ENCODE measurements at regions not wholly inside any gene's neighbourhood (a gene's known extent, or its start where the extent isn't known, plus 50 kb on each side); places are given as distances from the start of the nearest gene placed in this dataset.
"Not testable (repeated sequence)": the region's sequence is repeated elsewhere in the genome, so short reads cannot be mapped to it uniquely, and the experiment has no call there.

DNA sequence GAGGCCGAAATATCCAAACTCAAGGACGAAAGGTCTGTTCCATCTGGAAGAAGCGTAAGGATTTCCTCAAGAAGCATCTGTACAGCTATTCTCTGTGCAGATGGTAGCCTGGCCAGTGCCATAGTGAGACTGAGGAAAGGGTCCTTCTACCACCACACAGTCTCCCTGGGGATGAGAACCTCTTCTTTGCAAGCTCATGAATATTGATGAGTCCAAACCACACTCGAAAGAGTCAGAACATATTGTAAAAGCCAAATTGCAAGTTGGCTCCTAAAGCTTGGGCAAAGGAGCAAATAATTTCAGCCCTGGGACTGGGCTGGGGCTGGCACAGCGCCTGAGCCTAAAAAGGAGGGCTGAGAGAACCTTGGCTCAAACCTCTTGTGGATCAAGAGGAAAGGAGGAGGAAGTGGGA lies 66.1 kb upstream of the PIP4K2A start:
- no peaks in the 10 kb centered on the region for H3K9me3 ChIP-seq
- H3K27ac ChIP-seq: no peak overlapping the region
- no peaks in the 10 kb centered on the region for H3K4me1 ChIP-seq
- no peak for TF ChIP-seq POLR2A (IDR thresholded peaks at IDR 0.05)
- TF ChIP-seq, protein P1, sequence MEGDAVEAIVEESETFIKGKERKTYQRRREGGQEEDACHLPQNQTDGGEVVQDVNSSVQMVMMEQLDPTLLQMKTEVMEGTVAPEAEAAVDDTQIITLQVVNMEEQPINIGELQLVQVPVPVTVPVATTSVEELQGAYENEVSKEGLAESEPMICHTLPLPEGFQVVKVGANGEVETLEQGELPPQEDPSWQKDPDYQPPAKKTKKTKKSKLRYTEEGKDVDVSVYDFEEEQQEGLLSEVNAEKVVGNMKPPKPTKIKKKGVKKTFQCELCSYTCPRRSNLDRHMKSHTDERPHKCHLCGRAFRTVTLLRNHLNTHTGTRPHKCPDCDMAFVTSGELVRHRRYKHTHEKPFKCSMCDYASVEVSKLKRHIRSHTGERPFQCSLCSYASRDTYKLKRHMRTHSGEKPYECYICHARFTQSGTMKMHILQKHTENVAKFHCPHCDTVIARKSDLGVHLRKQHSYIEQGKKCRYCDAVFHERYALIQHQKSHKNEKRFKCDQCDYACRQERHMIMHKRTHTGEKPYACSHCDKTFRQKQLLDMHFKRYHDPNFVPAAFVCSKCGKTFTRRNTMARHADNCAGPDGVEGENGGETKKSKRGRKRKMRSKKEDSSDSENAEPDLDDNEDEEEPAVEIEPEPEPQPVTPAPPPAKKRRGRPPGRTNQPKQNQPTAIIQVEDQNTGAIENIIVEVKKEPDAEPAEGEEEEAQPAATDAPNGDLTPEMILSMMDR (IDR thresholded peaks at IDR 0.05): no peak
- H3K36me3 ChIP-seq: no peaks in the 10 kb centered on the region
- H3K4me3 ChIP-seq: no peak overlapping the region
- no peaks in the 10 kb centered on the region for H3K27me3 ChIP-seq
- DNase-seq: no peak
- intact Hi-C loops (cut with DNase I; ENCODE audit: low total_unique reads): no loop called here

DNA sequence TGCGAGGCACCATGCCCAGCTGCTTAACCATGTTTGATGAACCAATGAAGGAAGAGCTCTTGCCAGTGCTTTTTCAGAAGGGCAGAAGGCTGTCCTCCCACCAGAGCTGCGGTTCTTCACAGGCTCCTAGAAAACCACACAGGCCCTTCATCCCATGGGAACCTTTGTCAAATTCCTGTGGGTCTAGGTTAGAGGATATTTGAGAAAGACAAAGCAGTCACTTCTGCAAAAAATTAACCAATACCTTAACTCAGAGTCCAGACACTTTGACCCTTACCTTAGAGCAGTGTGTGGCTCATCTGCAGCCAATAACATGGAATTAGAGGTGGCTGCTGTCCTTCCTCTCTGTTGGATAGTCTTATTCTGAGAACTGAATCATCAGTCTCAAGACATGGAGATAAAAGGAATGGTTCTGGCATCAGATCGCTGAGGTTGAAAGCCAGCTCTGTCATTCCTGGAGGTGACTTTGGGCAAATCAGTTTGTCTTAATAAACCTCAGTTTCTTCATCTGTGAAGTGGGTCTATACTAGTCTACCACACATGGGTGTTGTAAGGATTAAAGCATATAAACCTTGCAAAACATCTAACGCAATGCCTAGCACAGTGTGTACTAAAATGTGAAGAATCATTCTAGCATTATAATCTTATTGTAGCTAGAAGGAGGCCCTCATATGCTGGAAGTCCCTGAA lies 65.1 kb upstream of the PIP4K2A start:
- Histone ChIP-seq H3K27ac (no peak overlapping the region), H3K4me1 (no peaks in the 10 kb centered on the region), H3K36me3 (no peaks in the 10 kb centered on the region), H3K4me3 (no peak overlapping the region), H3K27me3 (no peaks in the 10 kb centered on the region), H3K9me3 (no peaks in the 10 kb centered on the region)
- DNase-seq: no peak
- intact Hi-C loops (cut with DNase I; ENCODE audit: low total_unique reads): no loop called here
- TF ChIP-seq, protein P1 (IDR thresholded peaks at IDR 0.05): no peak
- no peak for TF ChIP-seq POLR2A (IDR thresholded peaks at IDR 0.05)

DNA sequence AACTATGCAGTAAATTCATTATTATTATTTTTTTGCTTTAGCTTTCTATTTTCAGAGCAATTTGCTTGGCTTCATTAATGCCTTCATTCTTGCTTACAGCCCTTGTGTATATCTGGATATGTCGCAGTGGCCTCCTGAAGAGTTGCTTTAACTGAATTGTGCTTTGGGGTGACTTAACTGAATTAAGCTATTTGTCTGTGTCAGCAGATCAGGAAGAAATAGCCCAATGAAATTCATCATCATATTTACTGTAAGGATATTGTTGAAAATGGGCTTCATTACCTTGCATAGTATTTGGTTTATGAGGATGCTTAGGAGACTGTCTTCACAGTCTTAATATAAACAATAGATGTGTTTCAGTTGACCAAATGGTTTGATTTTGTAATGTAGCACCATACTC lies 59.7 kb upstream of the PIP4K2A start:
- intact Hi-C loops (cut with DNase I; ENCODE audit: low total_unique reads): no loop called here
- H3K36me3 ChIP-seq: no peaks in the 10 kb centered on the region
- H3K27ac ChIP-seq: no peak overlapping the region
- no peaks in the 10 kb centered on the region for H3K27me3 ChIP-seq
- TF ChIP-seq, protein P1 (IDR thresholded peaks at IDR 0.05): no peak
- no peak for TF ChIP-seq POLR2A (IDR thresholded peaks at IDR 0.05)
- DNase-seq: no peak
- no peaks in the 10 kb centered on the region for H3K9me3 ChIP-seq
- no peaks in the 10 kb centered on the region for H3K4me1 ChIP-seq
- H3K4me3 ChIP-seq: no peak overlapping the region

DNA sequence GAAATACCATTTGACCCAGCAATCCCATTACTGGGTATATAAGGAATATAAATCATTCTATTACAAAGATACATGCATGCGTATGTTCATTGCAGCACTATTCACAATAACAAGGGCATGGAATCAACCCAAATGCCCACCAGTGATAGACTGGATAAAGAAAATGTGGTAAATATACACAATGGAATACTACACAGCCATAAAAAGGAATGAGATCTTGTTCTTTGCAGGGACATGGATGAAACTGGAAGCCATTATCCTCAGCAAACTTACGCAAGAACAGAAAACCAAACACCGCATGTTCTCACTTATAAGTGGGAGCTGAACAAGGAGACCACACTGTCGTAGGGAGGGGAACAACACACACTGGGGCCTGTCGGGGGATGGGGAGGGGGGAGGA lies 57.3 kb upstream of the PIP4K2A start:
- H3K4me3 ChIP-seq; intact Hi-C loops (cut with DNase I; ENCODE audit: low total_unique reads); DNase-seq; H3K4me1 ChIP-seq; H3K27me3 ChIP-seq; H3K9me3 ChIP-seq; H3K27ac ChIP-seq; H3K36me3 ChIP-seq: not testable (repeated sequence)

DNA sequence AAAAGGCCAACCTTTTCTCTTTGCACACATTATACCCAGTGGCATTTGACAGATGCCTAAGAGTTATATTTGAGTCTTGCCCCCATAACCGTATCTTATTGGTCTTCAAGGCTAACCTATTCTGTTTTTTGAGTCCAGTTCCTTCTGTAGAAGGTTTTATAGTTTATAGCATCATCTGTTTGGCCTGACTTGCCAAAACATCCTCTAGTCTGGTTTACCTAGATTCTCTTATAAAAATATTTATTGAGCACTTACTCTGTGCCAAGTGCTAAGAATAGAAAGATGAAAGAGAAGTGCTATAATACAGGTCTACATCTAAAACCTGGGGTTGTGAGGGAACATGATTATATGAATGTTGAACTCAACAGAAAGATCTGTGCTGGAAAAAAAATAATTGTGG lies 55.9 kb upstream of the PIP4K2A start:
- H3K9me3 ChIP-seq: no peaks in the 10 kb centered on the region
- intact Hi-C loops (cut with DNase I; ENCODE audit: low total_unique reads): no loop called here
- no peak for DNase-seq
- no peaks in the 10 kb centered on the region for H3K27me3 ChIP-seq
- TF ChIP-seq, protein P1 (IDR thresholded peaks at IDR 0.05): no peak
- no peak for TF ChIP-seq POLR2A (IDR thresholded peaks at IDR 0.05)
- no peaks in the 10 kb centered on the region for H3K36me3 ChIP-seq
- no peak overlapping the region for H3K27ac ChIP-seq
- no peak overlapping the region for H3K4me3 ChIP-seq
- H3K4me1 ChIP-seq: no peaks in the 10 kb centered on the region

DNA sequence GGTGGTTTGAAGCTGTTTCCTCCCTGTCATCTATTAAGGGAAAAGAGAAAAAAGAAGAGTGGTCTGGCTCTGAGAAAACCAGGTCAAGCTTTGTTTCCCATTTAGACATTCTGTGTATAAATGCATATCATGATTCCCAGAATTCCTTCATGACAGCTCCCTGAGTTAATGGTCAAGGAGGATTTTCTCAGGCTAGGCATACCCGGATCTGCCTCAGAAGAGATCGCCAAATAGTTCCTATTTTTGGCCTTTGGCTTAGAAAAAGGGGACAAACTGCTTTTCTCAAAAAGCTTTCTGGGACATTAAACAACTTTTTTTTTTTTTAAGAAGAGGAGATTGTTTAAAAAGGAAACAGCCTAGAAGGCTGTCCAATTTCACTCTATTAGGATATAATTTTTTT lies 53.5 kb upstream of the PIP4K2A start:
- no peak for DNase-seq
- H3K27ac ChIP-seq: peak overlapping the region in 1 of 2 donors; percentile 43
- H3K4me3 ChIP-seq: no peak overlapping the region
- no peaks in the 10 kb centered on the region for H3K4me1 ChIP-seq
- H3K27me3 ChIP-seq: no peaks in the 10 kb centered on the region
- H3K9me3 ChIP-seq: no peaks in the 10 kb centered on the region
- intact Hi-C loops (cut with DNase I; ENCODE audit: low total_unique reads): no loop called here
- no peaks in the 10 kb centered on the region for H3K36me3 ChIP-seq
- TF ChIP-seq, protein P1 (IDR thresholded peaks at IDR 0.05): no peak
- no peak for TF ChIP-seq POLR2A (IDR thresholded peaks at IDR 0.05)

All from uterus (tissue), 3 donors.